Endothelial cell of umbilical vein (primary cell): ENCODE measurements at regions not wholly inside any gene's neighbourhood (a gene's known extent, or its start where the extent isn't known, plus 50 kb on each side); places are given as distances from the start of the nearest gene placed in this dataset.

ENCODE experiments used
- BruUV-seq: library from RNA; stranded (reverse); fragments of 400-500 nt; replicated peaks from 2 replicates; lab custom pipeline; 2021; lab: Mats Ljungman, UMichigan
- CTCF ChIA-PET: fragments of 300-600, 350-600 bp; sonication (Branson Sonifier 250); formaldehyde crosslinking; loops from one replicate; lab custom pipeline; 2021; ENCODE audit warnings: antibody characterized with exemption, inconsistent platforms; lab: Charles Lee
- POLR2A ChIA-PET: fragments of 300-600, 350-600 bp; sonication (Branson Sonifier 250); formaldehyde crosslinking; loops from one replicate; lab custom pipeline; 2021; ENCODE audit warnings: antibody characterized with exemption, inconsistent platforms; lab: Charles Lee
- DNase-seq: peaks from one replicate; pipeline ENCODE4 v3.0.0-alpha.2; 2011; ENCODE audit warnings: low read depth, low spot score
- FAIRE-seq: peaks from 2 replicates; lab custom pipeline; 2011; peaks lifted over from hg19 to GRCh38; lab: Jason Lieb, UNC
- H2AFZ ChIP-seq: 2 replicates; pipeline ENCODE4 v1.6.0; 2012; ENCODE audit warnings: low read depth, low read length, control low read depth, inconsistent platforms
- H3K27ac ChIP-seq: 2 replicates; pipeline ENCODE4 v1.5.1; 2011; ENCODE audit warnings: low read depth, mild to moderate bottlenecking, control low read depth, low read length, moderate library complexity; ENCODE audit not compliant: insufficient read depth
- H3K27me3 ChIP-seq, 2 experiments: 2 replicates each; pipeline versions ENCODE4 v1.6.0 to v1.6.1; 2011; ENCODE audit warnings: low read length in 2 of 2, mixed read lengths in 1 of 2; ENCODE audit not compliant: control insufficient read depth in 2 of 2, insufficient read depth in 2 of 2
- H3K36me3 ChIP-seq, 2 experiments: 2 replicates in 1 of 2; 3 replicates in 1 of 2; pipeline ENCODE4 v1.5.1; 2011; ENCODE audit warnings: low read length in 2 of 2, mild to moderate bottlenecking in 1 of 2, moderate library complexity in 1 of 2; ENCODE audit not compliant: control insufficient read depth in 2 of 2, insufficient read depth in 2 of 2; ENCODE audit errors: extremely low read depth in 1 of 2
- H3K4me1 ChIP-seq: 3 replicates; pipeline ENCODE4 v1.5.1; 2011; ENCODE audit warnings: mild to moderate bottlenecking, low read length; ENCODE audit not compliant: control insufficient read depth, insufficient read depth; ENCODE audit errors: extremely low read depth
- H3K4me2 ChIP-seq: 2 replicates; pipeline ENCODE4 v1.6.1; 2011; ENCODE audit warnings: low read length, control low read depth, mixed read lengths; ENCODE audit not compliant: insufficient read depth
- H3K4me3 ChIP-seq, 3 experiments: fragments of 200-600 bp in 1 of 3; sonication (generic), shearing (Covaris generic) in 1 of 3; replicated peaks in 1 of 3; 2 replicates each; pipeline ENCODE4 v1.5.1; 2011 to 2016; ENCODE audit warnings: control low read depth in 3 of 3, low read length in 3 of 3, mild to moderate bottlenecking in 2 of 3, inconsistent platforms in 1 of 3, low read depth in 1 of 3, moderate library complexity in 1 of 3; ENCODE audit not compliant: insufficient read depth in 1 of 3
- H3K79me2 ChIP-seq: 2 replicates; pipeline ENCODE4 v1.6.0; 2012; ENCODE audit warnings: low read length, inconsistent platforms; ENCODE audit not compliant: control insufficient read depth, insufficient read depth
- H3K9ac ChIP-seq: replicated peaks from 2 replicates; pipeline ENCODE3; 2011; ENCODE audit warnings: low read length, control low read depth; ENCODE audit not compliant: insufficient read depth; ENCODE audit errors: extremely low read depth
- H3K9me1 ChIP-seq: replicated peaks from 3 replicates; pipeline ENCODE4 v1.6.0; 2011; ENCODE audit warnings: mild to moderate bottlenecking, low read length; ENCODE audit not compliant: control insufficient read depth, insufficient read depth; ENCODE audit errors: extremely low read depth
- H3K9me3 ChIP-seq: replicated peaks from 2 replicates; pipeline ENCODE4 v1.5.1; 2012; ENCODE audit warnings: low read length, inconsistent platforms; ENCODE audit not compliant: control insufficient read depth, insufficient read depth
- H4K20me1 ChIP-seq: replicated peaks from 2 replicates; pipeline ENCODE3; 2011; ENCODE audit warnings: mild to moderate bottlenecking, low read length; ENCODE audit not compliant: control insufficient read depth, insufficient read depth; ENCODE audit errors: extremely low read depth
- CTCF ChIP-seq, 2 donors: IDR thresholded peaks; 1 replicate in 1 of 2; 2 replicates in 1 of 2; pipeline ENCODE4 v1.5.1; 2011; ENCODE audit warnings: low read length in 2 of 2, mild to moderate bottlenecking in 2 of 2, moderate library complexity in 2 of 2, control low read depth in 1 of 2, inconsistent platforms in 1 of 2, low read depth in 1 of 2; ENCODE audit not compliant: insufficient read depth in 1 of 2; ENCODE audit errors: extremely low read depth in 1 of 2
- EZH2 ChIP-seq: IDR thresholded peaks from 2 replicates; pipeline ENCODE4 v1.6.1; 2012; ENCODE audit warnings: borderline replicate concordance, low read depth, mild to moderate bottlenecking, moderate library complexity, low read length, inconsistent platforms; ENCODE audit not compliant: severe bottlenecking
- FOS ChIP-seq: IDR thresholded peaks from 2 replicates; pipeline ENCODE4 v1.6.1; 2011; ENCODE audit warnings: mild to moderate bottlenecking, low read length, moderate library complexity, borderline replicate concordance; ENCODE audit not compliant: insufficient read depth
- GATA2 ChIP-seq: IDR thresholded peaks from 2 replicates; pipeline ENCODE4 v1.7.0; 2011; ENCODE audit warnings: low read depth, mild to moderate bottlenecking, moderate library complexity, mixed read lengths, low read length; ENCODE audit not compliant: insufficient read length, insufficient read depth
- JUN ChIP-seq: IDR thresholded peaks from 2 replicates; pipeline ENCODE4 v1.6.1; 2011; ENCODE audit warnings: borderline replicate concordance, low read depth; ENCODE audit not compliant: insufficient read length, insufficient read depth
- MYC ChIP-seq: IDR thresholded peaks from one replicate; pipeline ENCODE4 v1.6.1; 2011; ENCODE audit warnings: mild to moderate bottlenecking, low read depth, low read length
- POLR2A ChIP-seq: IDR thresholded peaks from 2 replicates; pipeline ENCODE4 v1.6.1; 2012; ENCODE audit warnings: low read depth, mild to moderate bottlenecking, control low read depth, low read length
- POLR2AphosphoS5 ChIP-seq: IDR thresholded peaks from 2 replicates; pipeline ENCODE4 v1.6.1; 2012; ENCODE audit warnings: low read depth, mild to moderate bottlenecking, control low read depth, low read length, moderate library complexity; ENCODE audit not compliant: insufficient read depth
- dilution Hi-C: fragments of 300-500 bp; cut with MboI; formaldehyde crosslinking; loops from one replicate; pipeline ENCODE4 v1.15.0; 2019; ENCODE audit warnings: low sequenced_read_pairs; ENCODE audit not compliant: extremely low pct_ligation_motif_present
- intact Hi-C: fragments of 100-400 bp; cut with micrococcal nuclease; formaldehyde crosslinking; loops from one replicate; pipeline ENCODE4 v1.10.0; 2022

GRCh38 chr15:55106155-55106554 is 90.6 kb downstream of the RSL24D1 start:
- H3K9me3 ChIP-seq = no peaks in the 10 kb centered on the region
- TF ChIP-seq CTCF (IDR thresholded peaks at IDR 0.05; ENCODE audit: extremely low read depth in 1 of 2, insufficient read depth in 1 of 2, low read depth in 1 of 2, low read length in 2 of 2) = no peak
- TF ChIP-seq GATA2 = no peak
- no peak for TF ChIP-seq POLR2AphosphoS5
- no peak for TF ChIP-seq MYC
- TF ChIP-seq POLR2A = no peak
- TF ChIP-seq FOS = no peak
- no peak for TF ChIP-seq JUN
- no peak for TF ChIP-seq EZH2
- no peak overlapping the region for H3K9ac ChIP-seq
- no peaks in the 10 kb centered on the region for H4K20me1 ChIP-seq
- POLR2A ChIA-PET = no interaction called here
- H3K4me2 ChIP-seq = no peak overlapping the region
- no peaks in the 10 kb centered on the region for H3K79me2 ChIP-seq
- intact Hi-C loops = loop anchor here (5.0 kb wide), 1 partner anchor 1299 kb away; no protein-coding TSS in a partner anchor
- dilution Hi-C loops = no loop called here
- no peak overlapping the region for H3K27ac ChIP-seq
- no peaks in the 10 kb centered on the region for H3K36me3 ChIP-seq
- H3K9me1 ChIP-seq = no peaks in the 10 kb centered on the region
- H3K27me3 ChIP-seq = no peaks in the 10 kb centered on the region
- no peak for DNase-seq
- CTCF ChIA-PET = no interaction called here
- H3K4me3 ChIP-seq = no peak overlapping the region
- no peak overlapping the region for H2AFZ ChIP-seq
- BruUV-seq = no TSS peak
- H3K4me1 ChIP-seq = no peaks in the 10 kb centered on the region
- no peak for FAIRE-seq
